ENCODE measurements at regions not wholly inside any gene's neighbourhood (a gene's known extent, or its start where the extent isn't known, plus 50 kb on each side); places are given as distances from the start of the nearest gene placed in this dataset.
"Not testable (repeated sequence)": the region's sequence is repeated elsewhere in the genome, so short reads cannot be mapped to it uniquely, and the experiment has no call there.

GRCh38 chr16:88133507-88133843, 182.2 kb downstream of the BANP start:
- no peaks in the 10 kb centered on the region for H3K4me1 Mint-ChIP-seq
- H3K9me3 ChIP-seq (ENCODE audit: control insufficient read depth, low read length) = peaks cover 1% of the 10 kb centered on the region
- TF ChIP-seq CTCF (conservative IDR thresholded peaks at IDR 0.05) = no peak
- H3K36me3 ChIP-seq (ENCODE audit: control insufficient read depth, insufficient read depth, low read length) = no peaks in the 10 kb centered on the region
- H3K36me3 Mint-ChIP-seq (ENCODE audit: low read depth) = no peaks in the 10 kb centered on the region
- no peak overlapping the region for H3K9ac ChIP-seq (ENCODE audit: extremely low read depth, low read length, poor library complexity, severe bottlenecking)
- no peak overlapping the region for H3K4me3 Mint-ChIP-seq
- H3K27me3 ChIP-seq (ENCODE audit: control insufficient read depth, insufficient read depth, low read length, poor library complexity, severe bottlenecking) = no peaks in the 10 kb centered on the region
- no peaks in the 10 kb centered on the region for H3K27me3 Mint-ChIP-seq (ENCODE audit: insufficient read depth)
- H3K27ac Mint-ChIP-seq = no peak overlapping the region
- 90 to 91% methylated on average over 4 of the region's 4 CpGs for WGBS, 2 experiments (ENCODE audit: insufficient coverage in 1 of 2, insufficient read length in 1 of 2)
- peaks cover 11% of the 10 kb centered on the region for H3K9me3 Mint-ChIP-seq
- DNase-seq = no peak
- no peaks in the 10 kb centered on the region for H3K4me1 ChIP-seq (ENCODE audit: control insufficient read depth, insufficient read depth, low read length)
- no peak overlapping the region for H3K27ac ChIP-seq (ENCODE audit: low read depth, low read length)
- no peak overlapping the region for H3K4me3 ChIP-seq (ENCODE audit: low read length)

GRCh38 chr16:88134172-88134898, 183.1 kb downstream of the BANP start:
- H3K4me3 ChIP-seq (ENCODE audit: low read length); H3K27ac ChIP-seq (ENCODE audit: low read depth, low read length): not testable (repeated sequence)

GRCh38 chr16:88134899-88135682, 183.9 kb downstream of the BANP start:
- not testable (repeated sequence) for H3K27me3 ChIP-seq (ENCODE audit: control insufficient read depth, insufficient read depth, low read length, poor library complexity, severe bottlenecking); H3K27me3 Mint-ChIP-seq (ENCODE audit: insufficient read depth); H3K4me3 ChIP-seq (ENCODE audit: low read length); H3K27ac ChIP-seq (ENCODE audit: low read depth, low read length); DNase-seq; H3K4me1 ChIP-seq (ENCODE audit: control insufficient read depth, insufficient read depth, low read length); H3K9ac ChIP-seq (ENCODE audit: extremely low read depth, low read length, poor library complexity, severe bottlenecking); H3K4me1 Mint-ChIP-seq; H3K36me3 Mint-ChIP-seq (ENCODE audit: low read depth); H3K4me3 Mint-ChIP-seq; H3K27ac Mint-ChIP-seq; H3K36me3 ChIP-seq (ENCODE audit: control insufficient read depth, insufficient read depth, low read length); H3K9me3 ChIP-seq (ENCODE audit: control insufficient read depth, low read length)
- H3K9me3 Mint-ChIP-seq = peaks cover 24% of the 10 kb centered on the region
- 83 to 92% methylated on average over 4 to 19 of the region's 24 CpGs for WGBS, 2 experiments (ENCODE audit: insufficient coverage in 1 of 2, insufficient read length in 1 of 2)

More at GRCh38 chr16:88134172-88134898, 183.1 kb downstream of the BANP start:
- not testable (repeated sequence) for H3K27me3 ChIP-seq (ENCODE audit: control insufficient read depth, insufficient read depth, low read length, poor library complexity, severe bottlenecking); H3K4me3 Mint-ChIP-seq; DNase-seq; H3K9ac ChIP-seq (ENCODE audit: extremely low read depth, low read length, poor library complexity, severe bottlenecking); H3K4me1 Mint-ChIP-seq; H3K27ac Mint-ChIP-seq; H3K36me3 ChIP-seq (ENCODE audit: control insufficient read depth, insufficient read depth, low read length); H3K4me1 ChIP-seq (ENCODE audit: control insufficient read depth, insufficient read depth, low read length); H3K9me3 ChIP-seq (ENCODE audit: control insufficient read depth, low read length); H3K27me3 Mint-ChIP-seq (ENCODE audit: insufficient read depth); H3K36me3 Mint-ChIP-seq (ENCODE audit: low read depth)
- 90 to 91% methylated on average over 12 to 20 of the region's 21 CpGs for WGBS, 2 experiments (ENCODE audit: insufficient coverage in 1 of 2, insufficient read length in 1 of 2)
- H3K9me3 Mint-ChIP-seq = peaks cover 18% of the 10 kb centered on the region

GRCh38 chr16:88136211-88136713, 185.0 kb downstream of the BANP start:
- 95% methylated on average over 11 to 13 of the region's 13 CpGs for WGBS, 2 experiments (ENCODE audit: insufficient coverage in 1 of 2, insufficient read length in 1 of 2)
- not testable (repeated sequence) for H3K4me3 Mint-ChIP-seq, H3K4me1 Mint-ChIP-seq

GRCh38 chr16:88136939-88137338, 185.7 kb downstream of the BANP start:
- 91 to 98% methylated on average over 4 of the region's 4 CpGs for WGBS, 2 experiments (ENCODE audit: insufficient coverage in 1 of 2, insufficient read length in 1 of 2)
- not testable (repeated sequence) for H3K27me3 Mint-ChIP-seq (ENCODE audit: insufficient read depth)

More at GRCh38 chr16:88136211-88136713, 185.0 kb downstream of the BANP start:
- not testable (repeated sequence) for H3K4me3 ChIP-seq (ENCODE audit: low read length); DNase-seq; H3K9ac ChIP-seq (ENCODE audit: extremely low read depth, low read length, poor library complexity, severe bottlenecking); H3K9me3 ChIP-seq (ENCODE audit: control insufficient read depth, low read length); H3K4me1 ChIP-seq (ENCODE audit: control insufficient read depth, insufficient read depth, low read length); H3K36me3 ChIP-seq (ENCODE audit: control insufficient read depth, insufficient read depth, low read length); H3K27me3 Mint-ChIP-seq (ENCODE audit: insufficient read depth); H3K36me3 Mint-ChIP-seq (ENCODE audit: low read depth); H3K27me3 ChIP-seq (ENCODE audit: control insufficient read depth, insufficient read depth, low read length, poor library complexity, severe bottlenecking); H3K27ac Mint-ChIP-seq
- peak overlapping the region; percentile 50 for H3K27ac ChIP-seq (ENCODE audit: low read depth, low read length)
- peaks cover 27% of the 10 kb centered on the region for H3K9me3 Mint-ChIP-seq

GRCh38 chr16:88139141-88139540, 187.9 kb downstream of the BANP start:
- peaks cover 27% of the 10 kb centered on the region for H3K9me3 Mint-ChIP-seq
- H3K27ac ChIP-seq (ENCODE audit: low read depth, low read length); H3K27ac Mint-ChIP-seq; H3K9me3 ChIP-seq (ENCODE audit: control insufficient read depth, low read length); H3K4me3 Mint-ChIP-seq; H3K4me1 Mint-ChIP-seq; H3K4me1 ChIP-seq (ENCODE audit: control insufficient read depth, insufficient read depth, low read length); H3K36me3 Mint-ChIP-seq (ENCODE audit: low read depth); DNase-seq; H3K4me3 ChIP-seq (ENCODE audit: low read length); H3K36me3 ChIP-seq (ENCODE audit: control insufficient read depth, insufficient read depth, low read length); H3K27me3 Mint-ChIP-seq (ENCODE audit: insufficient read depth); H3K27me3 ChIP-seq (ENCODE audit: control insufficient read depth, insufficient read depth, low read length, poor library complexity, severe bottlenecking); H3K9ac ChIP-seq (ENCODE audit: extremely low read depth, low read length, poor library complexity, severe bottlenecking): not testable (repeated sequence)
- WGBS, 2 experiments (ENCODE audit: insufficient coverage in 1 of 2, insufficient read length in 1 of 2) = 64 to 78% methylated on average over 1 to 3 of the region's 6 CpGs

More at GRCh38 chr16:88136939-88137338, 185.7 kb downstream of the BANP start:
- H3K36me3 Mint-ChIP-seq (ENCODE audit: low read depth); H3K27me3 ChIP-seq (ENCODE audit: control insufficient read depth, insufficient read depth, low read length, poor library complexity, severe bottlenecking); H3K4me1 ChIP-seq (ENCODE audit: control insufficient read depth, insufficient read depth, low read length); H3K36me3 ChIP-seq (ENCODE audit: control insufficient read depth, insufficient read depth, low read length); H3K4me1 Mint-ChIP-seq; DNase-seq; H3K27ac Mint-ChIP-seq; H3K4me3 Mint-ChIP-seq; H3K9me3 ChIP-seq (ENCODE audit: control insufficient read depth, low read length); H3K9ac ChIP-seq (ENCODE audit: extremely low read depth, low read length, poor library complexity, severe bottlenecking); H3K4me3 ChIP-seq (ENCODE audit: low read length): not testable (repeated sequence)
- peaks cover 27% of the 10 kb centered on the region for H3K9me3 Mint-ChIP-seq
- H3K27ac ChIP-seq (ENCODE audit: low read depth, low read length) = peak overlapping the region; percentile 50
